Pancreas (tissue), 10 donors: ENCODE measurements at regions not wholly inside any gene's neighbourhood (a gene's known extent, or its start where the extent isn't known, plus 50 kb on each side); places are given as distances from the start of the nearest gene placed in this dataset.

ENCODE experiments used
- ATAC-seq, 4 donors: fragments of 200-7000 bp; cut with Tn5 transposase; one replicate each; pipeline versions ENCODE4 v1.8.0 to v1.9.1; 2020; ENCODE audit warnings: mild to moderate bottlenecking in 4 of 4, moderate library complexity in 4 of 4
- DNase-seq, 6 donors: peaks; one replicate each; pipeline ENCODE4 v3.0.0-alpha.2; 2020
- FAIRE-seq: peaks from 2 replicates; lab custom pipeline; 2012; peaks lifted over from hg19 to GRCh38; lab: Jason Lieb, UNC
- H3K27ac ChIP-seq, 4 donors: fragments of 200-600 bp; sonication (generic); 1 replicate in 3 of 4; 2 replicates in 1 of 4; pipeline versions ENCODE4 v1.5.0 to v1.8.0; 2020
- H3K27me3 ChIP-seq, 4 donors: fragments of 200-600 bp; one replicate each; pipeline ENCODE4 v1.8.0; 2021
- H3K36me3 ChIP-seq, 3 donors: fragments of 200-600 bp; sonication (generic) in 1 of 3; one replicate each; pipeline versions ENCODE4 v1.5.0 to v1.8.0; 2020 to 2021
- H3K4me1 ChIP-seq, 3 donors: fragments of 200-600 bp; one replicate each; pipeline ENCODE4 v1.8.0; 2021
- H3K4me3 ChIP-seq, 4 donors: fragments of 200-600 bp; sonication (generic) in 2 of 4; one replicate each; pipeline versions ENCODE4 v1.5.0 to v1.8.0; 2020 to 2021
- H3K9me3 ChIP-seq, 4 donors: fragments of 200-600 bp; one replicate each; pipeline ENCODE4 v1.8.0; 2021
- WGBS, 2 donors: extraction: QIAGEN DNeasy Blood & Tissue Kit; methylation state at CpG; one replicate each; pipeline ENCODE4 v1.1.7; 2013; 5-methylcytosine and 5-hydroxymethylcytosine counted together
- intact Hi-C, 3 donors: fragments of 100-400 bp; cut with DNase I; formaldehyde crosslinking; loops; one replicate each; pipeline versions ENCODE4 v1.11.1 to v1.14.2; 2022
- TF ChIP-seq, protein P1 (sequence below), 4 donors: fragments of 200-600 bp; sonication (generic) in 3 of 4; IDR thresholded peaks; one replicate each; pipeline versions ENCODE4 v1.5.0 to v1.8.0; 2021; ENCODE audit warnings: antibody characterized with exemption in 4 of 4
- donor health status: healthy with polysubstance abuse.
- donor health status: DM: no; HTN: no; CAD: no; lungs with moderate emphysema.
- donor health status: DM: no; HTN: no; CAD: no.
- donor health status: control.
- donor health status: control.
- donor health status: Bipolar disorder and iron deficiency.
- donor health status: DM: yes; HTN: yes; CAD: no.
- donor health status: DM: no; HTN: no; CAD: no.
- donor health status: DM: no; HTN: no; CAD: no.
- donor health status: DM: yes; HTN: yes; CAD: no.

DNA sequence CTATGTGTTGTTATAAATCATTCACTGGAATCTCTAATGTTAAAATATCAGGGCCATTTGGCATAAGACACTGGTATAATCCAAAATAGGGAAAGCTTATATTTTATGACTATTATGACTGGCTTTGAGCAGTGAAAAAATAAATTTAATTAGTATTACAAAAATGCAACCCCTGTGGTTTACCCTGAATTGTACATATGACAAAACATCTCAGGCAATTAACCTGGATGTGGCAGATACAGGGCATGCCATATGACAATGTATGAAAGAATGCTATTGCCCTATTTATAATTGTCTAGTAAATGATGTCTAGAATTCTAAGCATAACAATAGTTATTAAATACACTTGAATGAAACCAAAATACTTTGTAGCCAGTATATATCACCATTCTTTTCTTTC lies 532.5 kb upstream of the ADGRL4 start:
- Histone ChIP-seq H3K4me1 (no peaks in the 10 kb centered on the region), H3K36me3 (no peaks in the 10 kb centered on the region), H3K27me3 (peaks cover 0 to 20% (median 2%) of the 10 kb centered on the region in 4 donors), H3K27ac (no peak overlapping the region), H3K4me3 (no peak overlapping the region), H3K9me3 (peaks cover 0 to 4% (median 0%) of the 10 kb centered on the region in 4 donors)
- DNase-seq = no peak
- TF ChIP-seq, protein P1, sequence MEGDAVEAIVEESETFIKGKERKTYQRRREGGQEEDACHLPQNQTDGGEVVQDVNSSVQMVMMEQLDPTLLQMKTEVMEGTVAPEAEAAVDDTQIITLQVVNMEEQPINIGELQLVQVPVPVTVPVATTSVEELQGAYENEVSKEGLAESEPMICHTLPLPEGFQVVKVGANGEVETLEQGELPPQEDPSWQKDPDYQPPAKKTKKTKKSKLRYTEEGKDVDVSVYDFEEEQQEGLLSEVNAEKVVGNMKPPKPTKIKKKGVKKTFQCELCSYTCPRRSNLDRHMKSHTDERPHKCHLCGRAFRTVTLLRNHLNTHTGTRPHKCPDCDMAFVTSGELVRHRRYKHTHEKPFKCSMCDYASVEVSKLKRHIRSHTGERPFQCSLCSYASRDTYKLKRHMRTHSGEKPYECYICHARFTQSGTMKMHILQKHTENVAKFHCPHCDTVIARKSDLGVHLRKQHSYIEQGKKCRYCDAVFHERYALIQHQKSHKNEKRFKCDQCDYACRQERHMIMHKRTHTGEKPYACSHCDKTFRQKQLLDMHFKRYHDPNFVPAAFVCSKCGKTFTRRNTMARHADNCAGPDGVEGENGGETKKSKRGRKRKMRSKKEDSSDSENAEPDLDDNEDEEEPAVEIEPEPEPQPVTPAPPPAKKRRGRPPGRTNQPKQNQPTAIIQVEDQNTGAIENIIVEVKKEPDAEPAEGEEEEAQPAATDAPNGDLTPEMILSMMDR (IDR thresholded peaks at IDR 0.05) = no peak
- ATAC-seq = no peak
- no peak for FAIRE-seq
- intact Hi-C loops = no loop called here

DNA sequence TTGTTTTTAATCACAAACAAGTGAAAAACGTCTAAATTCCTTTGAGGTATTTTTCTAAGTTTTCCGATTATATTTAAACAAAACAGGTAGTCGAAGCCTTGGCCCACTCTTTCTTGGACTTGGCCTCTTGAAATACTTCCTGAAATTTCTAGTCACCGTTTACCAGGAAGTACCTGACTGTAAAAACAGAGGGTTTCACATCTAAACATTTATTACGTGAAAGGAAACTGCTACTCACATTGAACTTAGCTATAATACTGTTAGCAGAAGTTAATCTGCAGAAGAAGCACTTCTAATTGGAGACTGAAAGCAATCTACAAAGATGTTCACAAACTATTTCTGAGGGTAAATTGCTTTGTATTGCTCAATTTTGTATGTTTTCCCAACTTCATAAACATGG lies 526.0 kb upstream of the ADGRL4 start:
- H3K27me3 ChIP-seq = no peaks in the 10 kb centered on the region
- no peaks in the 10 kb centered on the region for H3K4me1 ChIP-seq
- FAIRE-seq (no peak), DNase-seq (no peak), ATAC-seq (no peak)
- H3K27ac ChIP-seq = no peak overlapping the region
- TF ChIP-seq, protein P1 (IDR thresholded peaks at IDR 0.05) = no peak
- H3K4me3 ChIP-seq = no peak overlapping the region
- WGBS, 2 donors = 60 to 66% methylated on average over 5 of the region's 5 CpGs
- intact Hi-C loops = no loop called here
- H3K9me3 ChIP-seq = peaks cover 0 to 4% (median 0%) of the 10 kb centered on the region in 4 donors
- no peaks in the 10 kb centered on the region for H3K36me3 ChIP-seq

DNA sequence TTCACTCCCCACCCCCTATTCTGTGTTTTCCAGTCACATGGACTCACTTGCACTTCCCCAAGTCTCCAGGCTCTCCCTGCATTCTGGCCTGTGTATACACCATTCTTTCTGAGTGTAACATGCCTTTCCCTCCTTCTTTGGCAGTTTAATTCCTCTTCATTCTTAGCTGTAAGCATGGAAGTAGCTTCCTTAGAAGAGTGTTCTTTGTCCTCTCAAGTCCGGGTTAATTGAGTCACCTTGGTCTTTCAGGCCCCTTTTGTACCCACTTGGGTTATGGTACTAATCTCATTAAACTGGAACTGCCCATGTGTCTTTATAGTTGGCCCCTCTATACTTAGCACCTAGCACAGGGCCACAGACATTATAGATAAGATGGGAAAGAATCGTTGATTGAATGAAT lies 525.3 kb upstream of the ADGRL4 start:
- no peaks in the 10 kb centered on the region for H3K27me3 ChIP-seq
- ATAC-seq = no peak
- no peak for FAIRE-seq
- no peak overlapping the region for H3K4me3 ChIP-seq
- TF ChIP-seq, protein P1 (IDR thresholded peaks at IDR 0.05) = no peak
- H3K4me1 ChIP-seq = no peaks in the 10 kb centered on the region
- intact Hi-C loops = no loop called here
- no peak overlapping the region for H3K27ac ChIP-seq
- no peaks in the 10 kb centered on the region for H3K36me3 ChIP-seq
- DNase-seq = no peak
- H3K9me3 ChIP-seq = peaks cover 0 to 4% (median 0%) of the 10 kb centered on the region in 4 donors
- WGBS, 2 donors = 83 to 86% methylated on average over 2 of the region's 2 CpGs

DNA sequence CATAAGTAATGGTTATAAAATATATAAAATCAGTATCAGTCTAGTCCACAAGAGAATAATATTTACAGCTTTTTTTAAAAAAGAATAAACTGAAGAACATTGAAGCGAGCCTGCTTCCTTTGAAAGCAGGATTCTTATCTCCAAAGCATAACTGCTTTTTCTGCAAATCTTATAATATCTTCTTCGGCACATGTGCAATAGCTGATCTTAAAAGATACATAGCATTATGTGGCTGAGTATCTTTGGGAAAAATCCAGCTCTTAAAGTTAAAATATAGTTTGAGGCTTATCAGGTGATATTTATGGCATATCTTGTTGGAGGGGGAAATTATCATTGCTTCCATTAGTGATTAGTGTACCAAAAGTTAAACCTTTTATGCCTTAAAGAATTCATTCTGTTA lies 523.9 kb upstream of the ADGRL4 start:
- no peaks in the 10 kb centered on the region for H3K27me3 ChIP-seq
- WGBS, 2 donors = 87 to 92% methylated on average over 2 of the region's 2 CpGs
- FAIRE-seq (no peak), ATAC-seq (no peak), DNase-seq (no peak)
- no peaks in the 10 kb centered on the region for H3K9me3 ChIP-seq
- intact Hi-C loops = no loop called here
- TF ChIP-seq, protein P1 (IDR thresholded peaks at IDR 0.05) = no peak
- no peak overlapping the region for H3K27ac ChIP-seq
- H3K36me3 ChIP-seq = no peaks in the 10 kb centered on the region
- no peak overlapping the region for H3K4me3 ChIP-seq
- H3K4me1 ChIP-seq = no peaks in the 10 kb centered on the region

DNA sequence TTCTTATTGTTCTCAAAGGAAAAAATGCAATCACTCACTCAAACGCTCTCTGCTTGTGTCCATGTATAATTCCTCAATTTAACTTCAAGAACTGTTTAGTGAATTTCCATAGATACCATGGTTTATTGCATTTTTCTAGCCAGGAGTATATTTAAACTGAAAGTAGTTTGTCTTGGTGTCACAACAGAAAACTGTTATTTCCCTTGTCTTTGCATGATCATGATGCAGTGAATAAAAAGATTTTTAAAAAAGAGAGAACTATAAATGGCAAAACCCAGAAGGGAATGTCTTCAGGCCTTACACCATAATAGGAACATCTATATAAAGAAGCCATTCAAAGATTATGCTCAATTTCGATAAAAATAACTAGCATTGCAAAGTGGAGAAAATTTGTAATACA lies 523.5 kb upstream of the ADGRL4 start:
- Histone ChIP-seq H3K4me3 (no peak overlapping the region), H3K27me3 (no peaks in the 10 kb centered on the region), H3K9me3 (no peaks in the 10 kb centered on the region), H3K27ac (no peak overlapping the region), H3K4me1 (no peaks in the 10 kb centered on the region), H3K36me3 (no peaks in the 10 kb centered on the region)
- TF ChIP-seq, protein P1 (IDR thresholded peaks at IDR 0.05) = no peak
- FAIRE-seq = no peak
- ATAC-seq = no peak
- no peak for DNase-seq
- WGBS, 2 donors = 79 to 81% methylated on average over 2 of the region's 2 CpGs
- intact Hi-C loops = no loop called here
